ENCODE measurements at regions not wholly inside any gene's neighbourhood (a gene's known extent, or its start where the extent isn't known, plus 50 kb on each side); places are given as distances from the start of the nearest gene placed in this dataset.

DNA sequence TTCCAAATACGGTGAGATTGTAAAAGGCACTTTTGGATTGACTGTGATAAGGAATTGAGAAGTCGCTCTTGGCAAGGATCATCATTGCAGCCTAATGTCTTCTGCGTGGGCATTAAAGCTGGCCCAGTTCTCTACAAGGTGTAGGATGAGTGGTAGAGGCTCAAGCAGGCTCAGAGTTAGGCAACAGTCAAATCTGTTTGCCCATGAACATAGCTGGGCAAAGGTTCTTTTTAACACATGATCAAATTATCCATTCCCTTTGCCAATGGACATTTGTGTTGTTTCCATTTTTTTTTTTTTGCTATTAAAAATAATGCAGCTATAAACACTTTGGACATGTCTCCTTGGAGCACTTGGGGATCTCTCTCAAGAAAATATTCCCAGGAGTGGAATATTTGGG is 229.1 kb upstream of the FAT1 start:
- no peak overlapping the region for H3K9ac ChIP-seq (replicated peaks in 1 of 4; ENCODE audit: extremely low read depth in 1 of 4, low read depth in 3 of 4, low read length in 3 of 4)
- H4K8ac ChIP-seq (ENCODE audit: extremely low read depth, insufficient read depth, low read length), result no peak overlapping the region
- H3K27ac ChIP-seq (ENCODE audit: low read depth, low read length), result no peak overlapping the region
- H2BK15ac ChIP-seq (ENCODE audit: low read length), result no peak overlapping the region
- H2AK5ac ChIP-seq (ENCODE audit: low read depth, low read length), result no peak overlapping the region
- no peak overlapping the region for H2BK20ac ChIP-seq (ENCODE audit: low read length)
- H3K18ac ChIP-seq (ENCODE audit: extremely low read depth, low read length), result no peak overlapping the region
- H3K23ac ChIP-seq (ENCODE audit: insufficient read length), result no peak overlapping the region
- no peaks in the 10 kb centered on the region for H3K79me2 ChIP-seq (ENCODE audit: control insufficient read depth in 1 of 2, insufficient read depth in 2 of 2, low read length in 2 of 2)
- H2BK120ac ChIP-seq (replicated peaks; ENCODE audit: low read depth, low read length), result no peak overlapping the region
- no peak overlapping the region for H3K4me2 ChIP-seq (ENCODE audit: insufficient read depth in 1 of 2, low read depth in 2 of 2, low read length in 2 of 2)
- H3K4me1 ChIP-seq (replicated peaks in 1 of 4; ENCODE audit: control insufficient read depth in 3 of 4, insufficient read depth in 4 of 4, low read length in 3 of 4), result no peaks in the 10 kb centered on the region; a peak in 1 of 7 replicates
- ChIA-PET CTCF (ENCODE audit: partially characterized antibody) (no interaction called here), POLR2A (ENCODE audit: partially characterized antibody) (no interaction called here)
- H3K79me1 ChIP-seq (ENCODE audit: low read depth, low read length), result no peaks in the 10 kb centered on the region
- H2BK5ac ChIP-seq (ENCODE audit: low read depth, low read length), result no peak overlapping the region
- TF ChIP-seq, protein P1, sequence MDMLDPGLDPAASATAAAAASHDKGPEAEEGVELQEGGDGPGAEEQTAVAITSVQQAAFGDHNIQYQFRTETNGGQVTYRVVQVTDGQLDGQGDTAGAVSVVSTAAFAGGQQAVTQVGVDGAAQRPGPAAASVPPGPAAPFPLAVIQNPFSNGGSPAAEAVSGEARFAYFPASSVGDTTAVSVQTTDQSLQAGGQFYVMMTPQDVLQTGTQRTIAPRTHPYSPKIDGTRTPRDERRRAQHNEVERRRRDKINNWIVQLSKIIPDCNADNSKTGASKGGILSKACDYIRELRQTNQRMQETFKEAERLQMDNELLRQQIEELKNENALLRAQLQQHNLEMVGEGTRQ (IDR thresholded peaks at IDR 0.05; ENCODE audit: low read length), result no peak
- TF ChIP-seq RFX5 (IDR thresholded peaks at IDR 0.05; ENCODE audit: borderline replicate concordance, low read depth, low read length), result no peak
- TF ChIP-seq CTBP2 (IDR thresholded peaks at IDR 0.05; ENCODE audit: borderline replicate concordance, insufficient read depth, insufficient read length, low read length), result no peak
- no peak for TF ChIP-seq KDM5A (IDR thresholded peaks at IDR 0.05; ENCODE audit: low read length)
- TF ChIP-seq SRF (IDR thresholded peaks at IDR 0.05; ENCODE audit: low read depth, low read length), result no peak
- no peak for TF ChIP-seq YY1 (IDR thresholded peaks at IDR 0.05; ENCODE audit: low read depth, low read length)
- TF ChIP-seq TCF12 (IDR thresholded peaks at IDR 0.05; ENCODE audit: low read depth, low read length), result no peak
- TF ChIP-seq HDAC2 (IDR thresholded peaks at IDR 0.05; ENCODE audit: borderline replicate concordance in 1 of 2, low read depth in 2 of 2, low read length in 2 of 2), result no peak
- H4K91ac ChIP-seq (replicated peaks; ENCODE audit: insufficient read length, low read length), result no peak overlapping the region
- H3K36me3 ChIP-seq (ENCODE audit: control insufficient read depth in 2 of 4, insufficient read depth in 4 of 4, low read length in 3 of 4), result no peaks in the 10 kb centered on the region
- H3K4me3 ChIP-seq (ENCODE audit: extremely low read depth in 1 of 4, insufficient read depth in 2 of 4, low read depth in 3 of 4, low read length in 4 of 4), result no peak overlapping the region
- no peak overlapping the region for H3K56ac ChIP-seq (replicated peaks; ENCODE audit: insufficient read length, low read depth, low read length)
- H2BK12ac ChIP-seq (ENCODE audit: low read depth, low read length), result no peak overlapping the region
- 96% methylated on average over 3 of the region's 3 CpGs; no CpG with 5 or more reads in 1 of the 2 experiments for WGBS, 2 experiments (ENCODE audit: extremely low coverage in 1 of 2, insufficient coverage in 1 of 2, insufficient read length in 1 of 2, insufficient replicate concordance in 2 of 2, low coverage in 1 of 2, low lambda C conversion rate in 2 of 2, missing lambda C conversion rate in 1 of 2)
- FAIRE-seq (no peak), DNase-seq (ENCODE audit: low read depth in 1 of 2, low spot score in 2 of 2) (no peak)
- H4K20me1 ChIP-seq (replicated peaks in 1 of 2; ENCODE audit: control insufficient read depth in 1 of 2, insufficient read depth in 2 of 2, low read length in 2 of 2), result no peaks in the 10 kb centered on the region
- H2AFZ ChIP-seq (ENCODE audit: low read length), result no peak overlapping the region
- no peaks in the 10 kb centered on the region for H3K9me3 ChIP-seq (ENCODE audit: insufficient read depth in 2 of 2, low read depth in 1 of 2, low read length in 1 of 2)
- H4K5ac ChIP-seq (ENCODE audit: insufficient read length, low read depth, low read length), result no peak overlapping the region
- no peaks in the 10 kb centered on the region for H3K23me2 ChIP-seq (ENCODE audit: low read depth, low read length)
- H3K4ac ChIP-seq (replicated peaks; ENCODE audit: insufficient read length, low read depth, low read length), result no peak overlapping the region
- H3K27me3 ChIP-seq (replicated peaks in 1 of 4; ENCODE audit: control insufficient read depth in 3 of 4, extremely low read depth in 1 of 4, insufficient read depth in 3 of 4, low read length in 3 of 4), result no peaks in the 10 kb centered on the region
- H3K14ac ChIP-seq (ENCODE audit: insufficient read length), result no peak overlapping the region

Data from H1 (cell line).